COLO829 (cell line): ENCODE measurements at regions not wholly inside any gene's neighbourhood (a gene's known extent, or its start where the extent isn't known, plus 50 kb on each side); places are given as distances from the start of the nearest gene placed in this dataset.
A peak's percentile ranks its signal among the peaks of the same experiment; 100 is the strongest.
"Not testable (repeated sequence)": the region's sequence is repeated elsewhere in the genome, so short reads cannot be mapped to it uniquely, and the experiment has no call there.

Experiments
- DNase-seq: peaks from one replicate; pipeline ENCODE4 v3.0.0; 2012; ENCODE audit warnings: low spot score

GRCh38 chrX:117843749-117844148 is 272.9 kb downstream of the KLHL13 start:
- no peak for DNase-seq

DNA sequence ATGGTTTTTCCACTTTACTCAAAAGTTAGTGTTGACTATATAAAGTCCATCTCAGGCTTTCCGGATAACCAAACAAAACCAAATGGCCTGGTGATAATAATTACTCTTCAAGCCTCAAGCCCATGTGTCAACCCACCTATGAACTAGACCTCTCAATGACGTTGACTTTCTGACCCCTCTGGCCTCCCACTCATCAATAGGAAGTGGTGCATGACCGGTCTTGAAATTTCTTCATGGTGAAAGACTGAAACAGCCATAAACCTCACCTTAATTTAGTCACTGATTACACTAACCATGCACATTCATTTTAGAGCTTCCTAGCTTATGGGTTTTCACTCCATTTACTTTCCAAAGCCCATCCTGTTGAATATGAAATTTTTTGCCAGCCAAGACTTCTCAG is 276.0 kb downstream of the KLHL13 start:
- DNase-seq: no peak

- DNase-seq: no peak
Observed at GRCh38 chrX:117839544-117839943, 277.1 kb downstream of the KLHL13 start.

DNA sequence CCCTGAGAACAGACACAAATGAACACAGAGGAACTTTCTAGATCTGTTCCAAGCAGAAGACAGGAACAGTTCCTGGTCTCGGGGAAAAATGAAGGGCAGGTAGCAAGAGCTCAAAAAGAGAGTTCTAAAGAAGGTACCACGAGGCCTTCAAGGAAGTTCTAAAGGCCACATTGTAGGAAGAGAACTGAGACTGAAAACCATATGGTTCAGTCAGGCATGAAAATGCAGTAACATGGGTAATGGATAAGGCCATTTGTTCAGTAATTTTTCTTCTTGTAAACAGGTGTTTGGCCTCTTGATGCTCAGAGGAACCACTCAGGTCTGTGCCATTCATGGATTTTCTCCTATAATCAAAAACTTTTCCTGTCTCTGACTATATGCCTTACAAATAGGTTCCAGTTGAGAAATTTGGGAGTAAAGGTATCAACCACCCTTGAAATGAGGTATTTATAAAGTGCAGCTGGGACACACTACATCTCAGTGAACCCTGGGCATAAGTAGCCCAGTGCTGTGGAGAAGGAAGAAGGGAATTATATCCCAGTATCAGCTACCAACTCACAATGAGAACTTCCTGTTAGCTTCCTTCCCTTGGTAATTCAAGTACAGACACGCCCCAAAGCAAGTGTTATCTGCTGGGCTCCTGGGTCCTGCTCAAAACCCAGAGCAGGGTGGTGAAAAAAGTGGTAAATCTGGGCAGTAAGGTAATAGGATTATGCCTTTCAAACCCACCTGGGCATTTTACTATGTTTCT is 277.9 kb downstream of the KLHL13 start:
- DNase-seq: no peak

GRCh38 chrX:117835034-117835433 is 281.6 kb downstream of the KLHL13 start:
- DNase-seq: no peak

- DNase-seq: no peak
Observed at GRCh38 chrX:117834076-117834475, 282.5 kb downstream of the KLHL13 start.

DNA sequence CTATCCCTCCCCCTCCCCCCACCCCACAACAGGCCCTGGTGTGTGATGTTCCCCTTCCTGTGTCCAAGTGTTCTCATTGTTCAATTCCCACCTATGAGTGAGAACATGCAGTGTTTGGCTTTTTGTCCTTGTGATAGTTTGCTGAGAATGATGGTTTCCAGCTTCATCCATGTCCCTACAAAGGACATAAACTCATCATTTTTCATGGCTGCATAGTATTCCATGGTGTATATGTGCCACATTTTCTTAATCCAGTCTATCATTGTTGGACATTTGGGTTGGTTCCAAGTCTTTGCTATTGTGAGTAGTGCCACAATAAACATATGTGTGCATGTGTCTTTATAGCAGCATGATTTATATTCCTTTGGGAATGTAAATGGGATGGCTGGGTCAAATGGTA is 295.1 kb downstream of the KLHL13 start:
- not testable (repeated sequence) for DNase-seq

- no peak for DNase-seq
Observed at GRCh38 chrX:117808426-117808825, 308.2 kb downstream of the KLHL13 start.

- DNase-seq: no peak
Observed at GRCh38 chrX:117803463-117803862, 313.1 kb downstream of the KLHL13 start.

DNA sequence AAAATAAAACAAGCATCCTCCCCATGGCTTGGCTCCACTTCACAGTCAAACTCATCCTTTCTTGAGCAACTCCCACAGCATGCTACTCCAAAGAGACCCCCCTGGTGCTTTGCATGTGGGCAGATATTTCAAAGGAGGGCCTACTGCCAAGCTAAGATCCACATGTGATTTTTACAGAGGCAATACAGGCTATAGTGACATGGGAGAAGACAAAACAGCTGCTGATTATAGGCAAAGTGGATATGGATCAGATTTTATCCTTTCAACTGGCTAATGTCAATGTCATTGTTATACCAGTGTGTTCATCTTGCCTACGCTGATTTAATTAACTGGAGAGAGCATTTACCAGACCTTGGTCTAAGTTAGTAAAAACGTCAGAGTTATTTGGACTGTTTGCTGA is 328.3 kb downstream of the KLHL13 start:
- no peak for DNase-seq

GRCh38 chrX:117771384-117771783 is 345.2 kb downstream of the KLHL13 start:
- no peak for DNase-seq

GRCh38 chrX:117768861-117769604 is 347.6 kb downstream of the KLHL13 start:
- DNase-seq: no peak

DNA sequence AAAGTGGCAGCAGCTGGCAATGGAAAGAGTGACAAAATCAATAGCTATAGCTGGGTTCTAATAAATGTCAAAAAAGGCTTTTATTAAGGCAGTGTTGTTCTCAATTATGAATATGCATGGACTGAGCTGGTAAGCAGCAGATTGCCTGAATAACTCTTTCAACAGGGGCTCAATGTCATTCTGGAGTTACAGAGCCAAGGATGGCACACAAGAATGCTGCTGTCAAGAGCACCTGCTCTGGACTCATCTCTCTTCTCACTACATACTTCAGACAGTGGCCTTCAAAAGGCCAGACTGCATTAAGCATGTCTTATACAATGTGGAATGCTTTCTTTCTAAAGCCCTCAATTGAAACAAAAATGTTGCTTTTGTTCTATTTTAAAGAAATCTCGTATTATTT is 351.4 kb downstream of the KLHL13 start:
- no peak for DNase-seq

GRCh38 chrX:117752745-117753144 is 363.9 kb downstream of the KLHL13 start:
- DNase-seq: no peak

DNA sequence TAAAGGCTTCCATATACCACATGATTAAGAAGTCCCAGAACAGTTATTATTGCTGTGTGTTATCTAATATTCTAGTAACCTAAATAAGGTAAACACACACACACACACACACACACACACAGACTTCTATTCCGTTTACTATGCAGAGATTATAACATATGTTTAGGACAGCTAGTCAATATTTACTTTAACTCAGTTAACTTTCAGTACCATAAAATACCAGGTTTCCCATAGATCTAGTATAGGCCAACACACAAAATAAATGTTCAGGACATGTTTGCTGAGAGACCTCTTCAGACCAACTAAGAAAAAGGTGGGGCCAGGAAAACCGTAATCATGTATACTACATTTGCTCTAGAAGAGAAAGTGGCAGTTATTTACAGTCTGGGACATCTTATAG is 365.5 kb downstream of the KLHL13 start:
- DNase-seq: no peak

DNA sequence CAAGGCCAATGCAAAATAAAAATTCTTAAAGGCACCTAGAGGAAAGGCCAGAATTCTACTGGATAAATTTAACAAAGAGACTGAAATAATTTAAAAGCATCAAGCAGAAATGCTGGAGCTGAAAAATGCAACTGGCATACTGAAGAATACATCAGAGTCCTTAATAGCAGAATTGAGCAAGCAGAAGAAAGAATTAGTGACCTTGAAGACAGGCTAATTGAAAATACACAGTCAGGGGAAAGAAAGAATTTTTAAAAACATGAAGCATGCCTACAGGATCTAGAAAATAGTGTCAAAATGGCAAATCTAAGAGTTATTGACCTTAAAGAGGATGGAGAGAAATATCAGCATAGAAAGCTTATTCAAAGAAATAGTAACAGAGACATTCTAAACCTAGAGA is 371.7 kb downstream of the KLHL13 start:
- DNase-seq: no peak

GRCh38 chrX:117743469-117744251 is 372.9 kb downstream of the KLHL13 start:
- peak; percentile 6 for DNase-seq

DNA sequence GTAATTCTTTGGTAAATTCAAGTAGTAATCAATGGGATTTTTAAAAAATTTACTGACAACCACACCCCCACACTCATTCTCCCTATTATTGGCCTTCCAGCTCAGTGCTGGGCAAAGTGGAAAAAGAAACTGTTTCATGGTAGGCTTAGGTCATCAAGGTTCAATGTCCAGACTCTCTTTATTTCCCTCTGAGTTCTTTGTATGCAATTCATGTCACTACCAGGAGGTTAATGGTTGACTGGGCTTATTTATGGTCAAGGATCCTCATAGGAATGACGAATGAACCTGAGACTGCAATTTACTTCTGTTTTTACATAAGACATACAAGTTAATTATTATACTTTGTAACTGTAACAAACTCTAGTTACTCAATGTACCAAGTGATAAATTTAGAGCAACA is 403.2 kb downstream of the KLHL13 start:
- no peak for DNase-seq

DNA sequence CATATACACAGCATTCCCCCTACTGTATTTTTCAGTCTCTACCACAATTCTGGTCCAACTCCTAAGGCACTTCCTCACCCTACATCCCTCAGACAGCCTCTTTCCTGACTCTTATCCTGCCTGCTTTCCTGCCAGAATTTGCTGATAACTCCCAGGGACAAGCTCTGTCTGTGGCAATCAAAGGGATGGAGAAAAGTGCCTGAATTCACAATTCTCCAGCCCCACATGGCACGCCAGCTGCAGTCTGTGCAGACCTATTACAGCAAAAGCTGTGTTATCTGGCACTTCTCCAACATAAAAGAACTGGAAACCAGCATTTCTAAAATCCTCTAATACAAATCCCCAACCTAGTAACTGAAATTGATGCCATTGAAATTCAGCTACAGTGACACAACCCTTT is 404.8 kb downstream of the KLHL13 start:
- DNase-seq: no peak

- no peak for DNase-seq
Observed at GRCh38 chrX:117707948-117708743, 408.5 kb downstream of the KLHL13 start.

DNA sequence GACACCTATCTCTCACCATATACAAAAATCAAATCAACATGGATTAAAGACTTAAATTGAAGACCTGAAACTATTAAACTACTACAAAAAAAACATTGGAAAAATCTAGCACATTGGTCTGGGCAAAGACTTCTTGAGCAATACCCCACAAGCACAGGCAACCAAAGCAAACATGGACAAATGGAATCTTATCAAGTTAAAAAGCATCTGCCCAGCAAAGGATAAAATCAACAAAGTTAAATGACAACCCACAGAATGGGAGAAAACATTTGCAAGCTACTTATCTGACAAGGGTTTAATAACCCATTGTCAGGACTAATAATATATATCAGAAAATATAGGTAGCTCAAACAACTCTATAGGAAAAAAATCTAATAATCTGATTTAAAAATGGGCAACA is 415.6 kb downstream of the KLHL13 start:
- DNase-seq: no peak

DNA sequence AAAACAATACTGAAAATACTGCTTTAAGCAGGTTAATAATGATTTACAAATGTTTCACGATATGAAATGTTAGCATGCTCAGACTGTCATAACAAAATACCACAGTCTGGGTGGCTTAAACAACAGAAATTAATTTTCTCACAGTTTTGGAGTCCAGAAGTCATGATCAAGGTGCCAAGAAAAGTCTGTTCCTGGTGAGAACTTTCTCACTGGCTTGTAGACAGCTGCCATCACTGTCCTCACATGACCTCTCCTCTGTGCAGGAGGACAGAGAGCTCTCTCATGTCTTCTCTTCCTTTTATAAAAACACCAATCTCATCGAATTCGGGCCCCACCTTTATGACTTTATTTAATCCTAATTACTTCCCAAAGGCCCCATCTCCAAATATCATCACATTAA is 426.7 kb downstream of the KLHL13 start:
- no peak for DNase-seq
